ENCODE measurements at regions not wholly inside any gene's neighbourhood (a gene's known extent, or its start where the extent isn't known, plus 50 kb on each side); places are given as distances from the start of the nearest gene placed in this dataset.
"Not testable (repeated sequence)": the region's sequence is repeated elsewhere in the genome, so short reads cannot be mapped to it uniquely, and the experiment has no call there.

- Histone ChIP-seq H3K9me3 (ENCODE audit: severe bottlenecking) (no peaks in the 10 kb centered on the region), H3K4me1 (ENCODE audit: insufficient read depth, poor library complexity, severe bottlenecking) (no peaks in the 10 kb centered on the region), H3K27me3 (ENCODE audit: insufficient read depth, poor library complexity, severe bottlenecking) (no peaks in the 10 kb centered on the region), H3K4me3 (ENCODE audit: severe bottlenecking) (no peak overlapping the region), H3K27ac (ENCODE audit: poor library complexity, severe bottlenecking) (no peak overlapping the region), H3K36me3 (ENCODE audit: low read depth) (no peaks in the 10 kb centered on the region)
- DNase-seq (ENCODE audit: low spot score): no peak
- no peak for ATAC-seq (ENCODE audit: low read depth)
- no peak for TF ChIP-seq CTCF (IDR thresholded peaks at IDR 0.05; ENCODE audit: poor library complexity, severe bottlenecking)
Measured at GRCh38 chr9:65437724-65438123, 152.7 kb upstream of the FOXD4L5 start.

GRCh38 chr9:65435464-65435863 is 150.5 kb upstream of the FOXD4L5 start:
- no peaks in the 10 kb centered on the region for H3K4me1 ChIP-seq (ENCODE audit: insufficient read depth, poor library complexity, severe bottlenecking)
- H3K27me3 ChIP-seq (ENCODE audit: insufficient read depth, poor library complexity, severe bottlenecking): no peaks in the 10 kb centered on the region
- ATAC-seq (ENCODE audit: low read depth) (no peak), DNase-seq (ENCODE audit: low spot score) (no peak)
- H3K36me3 ChIP-seq (ENCODE audit: low read depth): no peaks in the 10 kb centered on the region
- no peak for TF ChIP-seq CTCF (IDR thresholded peaks at IDR 0.05; ENCODE audit: poor library complexity, severe bottlenecking)
- no peaks in the 10 kb centered on the region for H3K9me3 ChIP-seq (ENCODE audit: severe bottlenecking)
- no peak overlapping the region for H3K27ac ChIP-seq (ENCODE audit: poor library complexity, severe bottlenecking)
- H3K4me3 ChIP-seq (ENCODE audit: severe bottlenecking): no peak overlapping the region

GRCh38 chr9:65432722-65433323 is 147.8 kb upstream of the FOXD4L5 start:
- no peak overlapping the region for H3K4me3 ChIP-seq (ENCODE audit: severe bottlenecking)

GRCh38 chr9:65432051-65432450 is 147.0 kb upstream of the FOXD4L5 start:
- no peaks in the 10 kb centered on the region for H3K9me3 ChIP-seq (ENCODE audit: severe bottlenecking)
- no peaks in the 10 kb centered on the region for H3K4me1 ChIP-seq (ENCODE audit: insufficient read depth, poor library complexity, severe bottlenecking)
- no peak overlapping the region for H3K4me3 ChIP-seq (ENCODE audit: severe bottlenecking)
- no peaks in the 10 kb centered on the region for H3K36me3 ChIP-seq (ENCODE audit: low read depth)
- DNase-seq (ENCODE audit: low spot score) (no peak), ATAC-seq (ENCODE audit: low read depth) (no peak)
- H3K27me3 ChIP-seq (ENCODE audit: insufficient read depth, poor library complexity, severe bottlenecking): no peaks in the 10 kb centered on the region
- TF ChIP-seq CTCF (IDR thresholded peaks at IDR 0.05; ENCODE audit: poor library complexity, severe bottlenecking): no peak
- no peak overlapping the region for H3K27ac ChIP-seq (ENCODE audit: poor library complexity, severe bottlenecking)

More at GRCh38 chr9:65432722-65433323, 147.8 kb upstream of the FOXD4L5 start:
- H3K27ac ChIP-seq (ENCODE audit: poor library complexity, severe bottlenecking): no peak overlapping the region
- no peak for TF ChIP-seq CTCF (IDR thresholded peaks at IDR 0.05; ENCODE audit: poor library complexity, severe bottlenecking)
- H3K4me1 ChIP-seq (ENCODE audit: insufficient read depth, poor library complexity, severe bottlenecking): no peaks in the 10 kb centered on the region
- H3K27me3 ChIP-seq (ENCODE audit: insufficient read depth, poor library complexity, severe bottlenecking): no peaks in the 10 kb centered on the region
- no peak for DNase-seq (ENCODE audit: low spot score)
- H3K9me3 ChIP-seq (ENCODE audit: severe bottlenecking): no peaks in the 10 kb centered on the region
- no peaks in the 10 kb centered on the region for H3K36me3 ChIP-seq (ENCODE audit: low read depth)
- ATAC-seq (ENCODE audit: low read depth): no peak

GRCh38 chr9:65430221-65430620 is 145.2 kb upstream of the FOXD4L5 start:
- H3K27ac ChIP-seq (ENCODE audit: poor library complexity, severe bottlenecking): no peak overlapping the region
- H3K4me3 ChIP-seq (ENCODE audit: severe bottlenecking): no peak overlapping the region
- TF ChIP-seq CTCF (IDR thresholded peaks at IDR 0.05; ENCODE audit: poor library complexity, severe bottlenecking): no peak
- H3K36me3 ChIP-seq (ENCODE audit: low read depth): no peaks in the 10 kb centered on the region
- ATAC-seq (ENCODE audit: low read depth): no peak
- DNase-seq (ENCODE audit: low spot score): no peak
- no peaks in the 10 kb centered on the region for H3K9me3 ChIP-seq (ENCODE audit: severe bottlenecking)
- no peaks in the 10 kb centered on the region for H3K4me1 ChIP-seq (ENCODE audit: insufficient read depth, poor library complexity, severe bottlenecking)
- H3K27me3 ChIP-seq (ENCODE audit: insufficient read depth, poor library complexity, severe bottlenecking): no peaks in the 10 kb centered on the region

- H3K9me3 ChIP-seq (ENCODE audit: severe bottlenecking); H3K27ac ChIP-seq (ENCODE audit: poor library complexity, severe bottlenecking); H3K36me3 ChIP-seq (ENCODE audit: low read depth); H3K27me3 ChIP-seq (ENCODE audit: insufficient read depth, poor library complexity, severe bottlenecking); H3K4me3 ChIP-seq (ENCODE audit: severe bottlenecking); DNase-seq (ENCODE audit: low spot score); H3K4me1 ChIP-seq (ENCODE audit: insufficient read depth, poor library complexity, severe bottlenecking); ATAC-seq (ENCODE audit: low read depth): not testable (repeated sequence)
Measured at GRCh38 chr9:65427361-65427760, 142.4 kb upstream of the FOXD4L5 start.

GRCh38 chr9:65426813-65427212 is 141.8 kb upstream of the FOXD4L5 start:
- not testable (repeated sequence) for H3K36me3 ChIP-seq (ENCODE audit: low read depth); H3K27me3 ChIP-seq (ENCODE audit: insufficient read depth, poor library complexity, severe bottlenecking); DNase-seq (ENCODE audit: low spot score); H3K4me1 ChIP-seq (ENCODE audit: insufficient read depth, poor library complexity, severe bottlenecking); ATAC-seq (ENCODE audit: low read depth); H3K27ac ChIP-seq (ENCODE audit: poor library complexity, severe bottlenecking); H3K4me3 ChIP-seq (ENCODE audit: severe bottlenecking); H3K9me3 ChIP-seq (ENCODE audit: severe bottlenecking)
